ENCODE measurements at regions not wholly inside any gene's neighbourhood (a gene's known extent, or its start where the extent isn't known, plus 50 kb on each side); places are given as distances from the start of the nearest gene placed in this dataset.

DNA sequence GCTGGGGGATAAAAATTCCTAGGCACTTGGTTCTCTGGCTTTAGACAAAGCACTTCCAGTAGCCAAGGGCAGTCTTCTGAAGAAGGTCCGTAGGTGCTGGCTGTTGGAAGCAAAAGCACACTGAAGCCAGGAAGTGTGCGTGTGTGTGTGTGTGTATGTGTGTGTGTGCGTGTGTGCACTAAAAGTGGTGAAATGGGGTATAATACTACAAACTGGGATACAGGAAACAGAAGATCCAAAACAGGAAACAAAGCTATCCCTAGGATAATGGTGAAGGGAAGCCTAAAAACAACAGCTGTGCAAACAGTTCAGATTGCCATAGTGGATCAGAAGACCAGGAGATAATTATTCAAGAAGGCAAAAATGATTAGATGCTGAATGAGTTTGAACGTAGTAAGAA, 103.4 kb downstream of the IL20RB start:
- TF ChIP-seq, protein P1, sequence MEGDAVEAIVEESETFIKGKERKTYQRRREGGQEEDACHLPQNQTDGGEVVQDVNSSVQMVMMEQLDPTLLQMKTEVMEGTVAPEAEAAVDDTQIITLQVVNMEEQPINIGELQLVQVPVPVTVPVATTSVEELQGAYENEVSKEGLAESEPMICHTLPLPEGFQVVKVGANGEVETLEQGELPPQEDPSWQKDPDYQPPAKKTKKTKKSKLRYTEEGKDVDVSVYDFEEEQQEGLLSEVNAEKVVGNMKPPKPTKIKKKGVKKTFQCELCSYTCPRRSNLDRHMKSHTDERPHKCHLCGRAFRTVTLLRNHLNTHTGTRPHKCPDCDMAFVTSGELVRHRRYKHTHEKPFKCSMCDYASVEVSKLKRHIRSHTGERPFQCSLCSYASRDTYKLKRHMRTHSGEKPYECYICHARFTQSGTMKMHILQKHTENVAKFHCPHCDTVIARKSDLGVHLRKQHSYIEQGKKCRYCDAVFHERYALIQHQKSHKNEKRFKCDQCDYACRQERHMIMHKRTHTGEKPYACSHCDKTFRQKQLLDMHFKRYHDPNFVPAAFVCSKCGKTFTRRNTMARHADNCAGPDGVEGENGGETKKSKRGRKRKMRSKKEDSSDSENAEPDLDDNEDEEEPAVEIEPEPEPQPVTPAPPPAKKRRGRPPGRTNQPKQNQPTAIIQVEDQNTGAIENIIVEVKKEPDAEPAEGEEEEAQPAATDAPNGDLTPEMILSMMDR (IDR thresholded peaks at IDR 0.05; ENCODE audit: low read depth, low read length): no peak
- peak in 1 of 2 donors; percentile 10 for DNase-seq (ENCODE audit: low read depth in 1 of 2, low spot score in 1 of 2)
- Histone ChIP-seq H3K27me3 (no peaks in the 10 kb centered on the region), H3K27ac (no peak overlapping the region), H3K4me3 (no peak overlapping the region), H3K4me1 (ENCODE audit: low read depth) (no peaks in the 10 kb centered on the region), H3K36me3 (no peaks in the 10 kb centered on the region), H3K9me3 (ENCODE audit: low read depth) (no peaks in the 10 kb centered on the region)

DNA sequence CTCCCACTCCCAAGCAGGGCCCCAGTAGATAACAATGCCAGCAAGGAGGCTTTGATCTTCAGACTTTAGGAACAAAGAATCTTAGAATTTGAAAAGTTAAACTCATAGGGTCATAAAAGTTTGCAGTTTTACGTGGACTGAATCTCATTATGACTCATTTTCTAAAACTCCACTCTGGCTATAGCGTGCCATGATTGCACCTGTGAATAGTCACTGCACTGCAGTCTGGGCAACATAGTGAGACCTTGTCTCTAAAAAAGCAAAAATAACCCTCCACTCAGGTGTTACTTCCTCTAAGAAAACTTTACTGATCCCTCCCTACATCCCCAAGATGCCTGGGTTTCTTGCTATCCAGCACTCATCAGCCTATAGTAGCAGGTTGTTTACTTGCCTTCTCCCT, 104.5 kb downstream of the IL20RB start:
- TF ChIP-seq, protein P1 (IDR thresholded peaks at IDR 0.05; ENCODE audit: low read depth, low read length): no peak
- DNase-seq (ENCODE audit: low read depth in 1 of 2, low spot score in 1 of 2): no peak
- no peaks in the 10 kb centered on the region for H3K4me1 ChIP-seq (ENCODE audit: low read depth)
- H3K27ac ChIP-seq: no peak overlapping the region
- no peaks in the 10 kb centered on the region for H3K9me3 ChIP-seq (ENCODE audit: low read depth)
- no peaks in the 10 kb centered on the region for H3K27me3 ChIP-seq
- H3K4me3 ChIP-seq: no peak overlapping the region
- H3K36me3 ChIP-seq: no peaks in the 10 kb centered on the region

DNA sequence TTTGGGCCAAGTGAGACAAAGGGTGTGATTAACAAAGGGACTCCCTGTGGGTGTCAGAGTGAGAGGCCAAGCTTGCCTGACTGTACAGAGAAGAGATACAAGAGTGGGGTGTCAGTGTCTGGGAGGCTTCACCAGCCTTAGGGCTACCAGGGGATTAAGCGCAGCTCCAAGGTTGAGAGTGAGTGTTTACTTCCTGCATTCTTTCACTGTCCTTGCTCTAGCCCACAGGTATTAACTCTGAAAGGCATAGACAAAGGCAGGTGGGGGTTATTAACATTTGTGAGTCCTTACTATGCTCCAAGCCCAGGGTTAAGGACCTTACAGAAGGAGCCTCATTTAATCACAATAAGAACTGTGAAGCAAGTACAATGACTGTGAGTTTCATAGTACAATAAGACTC, 107.6 kb downstream of the IL20RB start:
- TF ChIP-seq, protein P1 (IDR thresholded peaks at IDR 0.05; ENCODE audit: low read depth, low read length): no peak
- no peaks in the 10 kb centered on the region for H3K27me3 ChIP-seq
- DNase-seq (ENCODE audit: low read depth in 1 of 2, low spot score in 1 of 2): no peak
- no peaks in the 10 kb centered on the region for H3K36me3 ChIP-seq
- no peaks in the 10 kb centered on the region for H3K4me1 ChIP-seq (ENCODE audit: low read depth)
- no peak overlapping the region for H3K4me3 ChIP-seq
- H3K9me3 ChIP-seq (ENCODE audit: low read depth): no peaks in the 10 kb centered on the region
- no peak overlapping the region for H3K27ac ChIP-seq

DNA sequence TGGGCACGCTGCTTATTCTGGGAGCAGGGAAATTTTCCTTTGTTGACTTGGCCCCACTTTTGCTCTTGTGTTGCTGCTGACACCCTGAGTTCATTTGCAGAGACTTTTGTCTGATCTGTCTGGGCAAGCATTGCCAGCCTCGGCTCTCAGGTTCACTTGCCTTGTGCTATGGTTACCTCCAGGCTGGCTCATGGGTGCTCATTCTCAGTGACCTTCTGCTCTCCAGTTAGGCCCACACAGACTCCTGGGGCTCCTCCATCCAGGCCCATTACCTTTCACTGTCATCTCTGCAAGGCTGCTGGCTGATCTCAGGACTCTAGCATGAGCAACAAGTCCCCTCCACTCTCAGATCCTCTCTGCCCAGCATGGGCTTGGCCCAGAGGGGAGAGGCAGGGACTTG, 108.3 kb downstream of the IL20RB start:
- TF ChIP-seq, protein P1 (IDR thresholded peaks at IDR 0.05; ENCODE audit: low read depth, low read length): no peak
- DNase-seq (ENCODE audit: low read depth in 1 of 2, low spot score in 1 of 2): no peak
- no peaks in the 10 kb centered on the region for H3K27me3 ChIP-seq
- no peaks in the 10 kb centered on the region for H3K4me1 ChIP-seq (ENCODE audit: low read depth)
- no peak overlapping the region for H3K4me3 ChIP-seq
- H3K36me3 ChIP-seq: no peaks in the 10 kb centered on the region
- no peak overlapping the region for H3K27ac ChIP-seq
- H3K9me3 ChIP-seq (ENCODE audit: low read depth): no peaks in the 10 kb centered on the region

DNA sequence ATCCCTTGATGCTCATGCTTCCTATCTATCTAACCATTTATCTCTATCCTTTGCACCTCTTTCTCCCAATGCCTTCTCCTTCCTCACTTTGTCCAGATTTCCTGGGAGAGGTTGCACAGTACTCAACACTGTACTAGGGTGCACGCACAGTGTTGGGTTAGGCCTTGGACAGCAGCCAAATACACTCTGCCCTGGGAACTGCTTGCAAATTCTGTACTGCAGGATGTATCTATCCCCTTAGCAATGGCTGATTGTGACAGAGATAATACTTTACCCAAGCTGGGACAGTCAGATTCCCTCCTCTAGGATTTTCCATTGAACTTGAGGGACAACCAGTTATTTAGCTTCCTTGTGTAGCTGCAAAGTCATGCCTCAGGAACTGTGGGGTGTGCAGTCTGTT, 113.3 kb downstream of the IL20RB start:
- Histone ChIP-seq H3K36me3 (no peaks in the 10 kb centered on the region), H3K27ac (no peak overlapping the region), H3K9me3 (ENCODE audit: low read depth) (no peaks in the 10 kb centered on the region), H3K4me1 (ENCODE audit: low read depth) (no peaks in the 10 kb centered on the region), H3K4me3 (no peak overlapping the region), H3K27me3 (no peaks in the 10 kb centered on the region)
- TF ChIP-seq, protein P1 (IDR thresholded peaks at IDR 0.05; ENCODE audit: low read depth, low read length): no peak
- DNase-seq (ENCODE audit: low read depth in 1 of 2, low spot score in 1 of 2): no peak

DNA sequence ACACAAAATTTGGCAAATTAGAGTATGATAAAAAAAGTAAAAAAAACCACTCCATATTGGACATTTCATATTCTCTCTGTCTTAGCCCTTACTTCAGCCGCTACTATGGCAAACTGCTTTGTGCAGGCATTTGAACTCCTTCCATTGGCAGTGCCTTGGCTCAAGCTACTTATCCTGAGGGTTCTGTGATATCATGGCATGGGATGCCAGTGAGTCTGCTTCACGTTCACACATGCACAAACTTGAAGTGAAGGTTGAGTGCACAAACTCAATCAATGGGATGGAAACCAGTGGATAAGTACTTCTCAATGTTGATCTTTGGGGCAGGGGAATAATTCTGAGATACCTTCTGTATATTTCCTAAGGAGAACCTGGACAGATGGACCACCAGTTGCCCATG, 117.2 kb downstream of the IL20RB start:
- no peaks in the 10 kb centered on the region for H3K36me3 ChIP-seq
- no peak for DNase-seq (ENCODE audit: low read depth in 1 of 2, low spot score in 1 of 2)
- H3K4me3 ChIP-seq: no peak overlapping the region
- H3K9me3 ChIP-seq (ENCODE audit: low read depth): no peaks in the 10 kb centered on the region
- H3K4me1 ChIP-seq (ENCODE audit: low read depth): no peaks in the 10 kb centered on the region
- TF ChIP-seq, protein P1 (IDR thresholded peaks at IDR 0.05; ENCODE audit: low read depth, low read length): no peak
- no peaks in the 10 kb centered on the region for H3K27me3 ChIP-seq
- no peak overlapping the region for H3K27ac ChIP-seq
